ENCODE measurements at regions not wholly inside any gene's neighbourhood (a gene's known extent, or its start where the extent isn't known, plus 50 kb on each side); places are given as distances from the start of the nearest gene placed in this dataset.

DNA sequence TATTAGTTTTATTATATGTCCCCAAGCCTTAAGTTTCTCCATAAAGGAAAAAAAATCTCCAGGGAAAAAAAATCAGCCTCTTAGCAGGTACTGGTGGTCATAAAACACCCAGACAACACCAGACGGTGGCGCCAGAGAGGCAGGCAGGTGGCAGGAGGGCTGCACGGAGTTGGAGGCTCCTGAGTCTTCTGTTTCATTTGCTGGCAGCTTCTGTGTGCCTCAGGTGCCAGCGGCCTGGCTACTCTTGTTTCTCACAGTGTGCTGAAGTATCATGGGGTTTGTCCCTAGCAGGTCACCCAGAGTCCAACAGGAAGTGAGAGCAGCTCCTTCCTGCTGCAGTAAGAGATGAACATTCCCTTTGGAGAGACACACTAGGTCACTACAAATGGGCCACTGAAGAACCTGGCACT lies 123.3 kb upstream of the GADD45A start:
- TF ChIP-seq, protein P1, sequence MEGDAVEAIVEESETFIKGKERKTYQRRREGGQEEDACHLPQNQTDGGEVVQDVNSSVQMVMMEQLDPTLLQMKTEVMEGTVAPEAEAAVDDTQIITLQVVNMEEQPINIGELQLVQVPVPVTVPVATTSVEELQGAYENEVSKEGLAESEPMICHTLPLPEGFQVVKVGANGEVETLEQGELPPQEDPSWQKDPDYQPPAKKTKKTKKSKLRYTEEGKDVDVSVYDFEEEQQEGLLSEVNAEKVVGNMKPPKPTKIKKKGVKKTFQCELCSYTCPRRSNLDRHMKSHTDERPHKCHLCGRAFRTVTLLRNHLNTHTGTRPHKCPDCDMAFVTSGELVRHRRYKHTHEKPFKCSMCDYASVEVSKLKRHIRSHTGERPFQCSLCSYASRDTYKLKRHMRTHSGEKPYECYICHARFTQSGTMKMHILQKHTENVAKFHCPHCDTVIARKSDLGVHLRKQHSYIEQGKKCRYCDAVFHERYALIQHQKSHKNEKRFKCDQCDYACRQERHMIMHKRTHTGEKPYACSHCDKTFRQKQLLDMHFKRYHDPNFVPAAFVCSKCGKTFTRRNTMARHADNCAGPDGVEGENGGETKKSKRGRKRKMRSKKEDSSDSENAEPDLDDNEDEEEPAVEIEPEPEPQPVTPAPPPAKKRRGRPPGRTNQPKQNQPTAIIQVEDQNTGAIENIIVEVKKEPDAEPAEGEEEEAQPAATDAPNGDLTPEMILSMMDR (IDR thresholded peaks at IDR 0.05; ENCODE audit: low read depth, low read length): peak; percentile 79
- no peak for TF ChIP-seq POLR2A (IDR thresholded peaks at IDR 0.05; ENCODE audit: extremely low read depth, insufficient read length)
